ENCODE measurements at regions not wholly inside any gene's neighbourhood (a gene's known extent, or its start where the extent isn't known, plus 50 kb on each side); places are given as distances from the start of the nearest gene placed in this dataset.

- ATAC-seq: no peak
- H3K9me3 Mint-ChIP-seq: no peaks in the 10 kb centered on the region
- no peak overlapping the region for H3K4me3 Mint-ChIP-seq
- H3K27ac Mint-ChIP-seq: no peak overlapping the region
- no peaks in the 10 kb centered on the region for H3K27me3 Mint-ChIP-seq
- DNase-seq: no peak
- H3K4me1 Mint-ChIP-seq: no peaks in the 10 kb centered on the region
- no peaks in the 10 kb centered on the region for H3K36me3 Mint-ChIP-seq (ENCODE audit: low read depth)
Measured at GRCh38 chr19:31119951-31120690, 229.1 kb downstream of the TSHZ3 start.

- Mint-ChIP-seq H3K36me3 (ENCODE audit: low read depth) (no peaks in the 10 kb centered on the region), H3K27ac (no peak overlapping the region), H3K9me3 (no peaks in the 10 kb centered on the region), H3K27me3 (no peaks in the 10 kb centered on the region), H3K4me3 (no peak overlapping the region), H3K4me1 (no peaks in the 10 kb centered on the region)
- no peak for DNase-seq
- ATAC-seq: no peak
Measured at GRCh38 chr19:31118986-31119385, 230.2 kb downstream of the TSHZ3 start.

DNA sequence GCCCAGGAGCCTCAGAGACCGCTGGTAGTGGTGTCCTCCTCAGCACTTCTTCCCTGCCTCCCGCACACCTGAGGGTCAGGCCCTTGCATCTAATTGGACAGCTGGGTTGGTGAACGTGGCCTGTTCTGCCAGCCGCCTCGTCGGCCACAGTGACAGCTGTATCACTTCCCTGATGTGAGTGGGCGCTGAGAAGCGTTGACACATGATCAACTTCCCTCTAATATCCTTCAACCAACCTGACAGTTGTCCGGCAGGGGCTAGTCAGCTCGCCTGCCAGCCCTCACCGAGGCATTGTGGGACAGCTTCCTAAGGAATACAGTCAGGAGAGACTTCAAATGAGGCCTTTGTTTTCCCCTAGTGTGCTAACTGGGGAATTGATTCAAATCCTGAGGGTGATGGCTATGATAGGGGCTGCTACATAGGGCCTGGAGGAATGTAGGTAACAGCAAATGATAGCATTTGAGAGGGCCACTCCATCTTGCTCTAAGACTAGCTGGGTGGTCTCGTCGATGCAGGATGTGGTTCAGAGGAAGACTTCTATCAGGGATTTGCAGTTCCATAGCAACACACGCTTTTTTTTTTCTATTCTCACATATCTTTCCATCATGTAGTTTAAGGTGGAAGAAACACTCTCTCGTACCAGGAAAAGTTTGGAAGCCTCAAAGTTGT lies 230.8 kb downstream of the TSHZ3 start:
- Mint-ChIP-seq H3K27me3 (no peaks in the 10 kb centered on the region), H3K4me1 (no peaks in the 10 kb centered on the region), H3K4me3 (no peak overlapping the region), H3K9me3 (no peaks in the 10 kb centered on the region), H3K27ac (no peak overlapping the region), H3K36me3 (ENCODE audit: low read depth) (no peaks in the 10 kb centered on the region)
- no peak for ATAC-seq
- no peak for DNase-seq

- Mint-ChIP-seq H3K27ac (no peak overlapping the region), H3K27me3 (peaks cover 4% of the 10 kb centered on the region), H3K9me3 (no peaks in the 10 kb centered on the region), H3K4me1 (peaks cover 4% of the 10 kb centered on the region), H3K4me3 (no peak overlapping the region), H3K36me3 (ENCODE audit: low read depth) (no peaks in the 10 kb centered on the region)
- DNase-seq (no peak), ATAC-seq (no peak)
Measured at GRCh38 chr19:31114585-31114984, 234.7 kb downstream of the TSHZ3 start.

DNA sequence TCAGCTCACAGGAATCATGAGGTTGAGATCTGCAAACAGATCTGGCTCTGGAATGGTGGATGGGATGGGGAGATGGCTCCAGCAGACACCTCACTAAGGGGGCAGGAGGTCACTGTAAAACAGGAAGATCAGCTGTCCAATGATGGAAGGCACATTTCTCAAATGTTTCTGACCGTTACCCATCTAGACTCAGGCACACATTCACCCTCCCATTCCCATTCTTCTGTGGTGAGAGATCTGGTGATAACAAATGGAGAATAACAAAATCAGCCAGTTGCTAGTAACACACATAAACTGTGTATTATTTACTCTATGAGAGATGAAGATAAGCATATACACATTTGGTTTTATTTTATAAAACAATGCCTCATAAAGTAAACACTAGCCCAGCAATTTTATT lies 235.9 kb downstream of the TSHZ3 start:
- Mint-ChIP-seq H3K36me3 (ENCODE audit: low read depth) (no peaks in the 10 kb centered on the region), H3K27ac (no peak overlapping the region), H3K4me3 (no peak overlapping the region), H3K9me3 (no peaks in the 10 kb centered on the region), H3K27me3 (peaks cover 4% of the 10 kb centered on the region), H3K4me1 (peaks cover 10% of the 10 kb centered on the region)
- DNase-seq (no peak), ATAC-seq (no peak)

DNA sequence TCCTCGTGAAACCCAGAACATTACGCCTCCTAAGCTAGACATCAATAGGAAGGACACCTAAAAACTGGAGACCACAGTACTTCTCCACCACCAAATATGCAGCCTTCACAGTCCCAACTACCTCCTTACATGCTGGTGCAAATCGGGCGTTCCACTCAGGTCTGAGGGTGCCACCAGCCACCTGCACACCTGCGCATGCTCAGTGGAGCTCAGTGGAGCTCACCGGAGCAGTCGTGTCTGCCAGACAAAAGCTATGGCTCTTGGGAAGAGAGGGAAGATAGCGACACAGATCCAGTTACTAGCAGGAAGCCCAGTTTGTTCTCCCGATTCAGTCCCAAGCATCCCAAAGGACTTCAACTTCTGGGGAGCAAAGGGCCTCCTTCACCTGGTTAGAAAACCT lies 237.1 kb downstream of the TSHZ3 start:
- Mint-ChIP-seq H3K27me3 (peaks cover 6% of the 10 kb centered on the region), H3K36me3 (ENCODE audit: low read depth) (no peaks in the 10 kb centered on the region), H3K9me3 (no peaks in the 10 kb centered on the region), H3K4me1 (peaks cover 10% of the 10 kb centered on the region), H3K27ac (no peak overlapping the region), H3K4me3 (no peak overlapping the region)
- ATAC-seq (no peak), DNase-seq (no peak)

GRCh38 chr19:31111741-31112140 lies 237.5 kb downstream of the TSHZ3 start:
- ATAC-seq (no peak), DNase-seq (no peak)
- Mint-ChIP-seq H3K36me3 (ENCODE audit: low read depth) (no peaks in the 10 kb centered on the region), H3K9me3 (no peaks in the 10 kb centered on the region), H3K4me3 (no peak overlapping the region), H3K27ac (no peak overlapping the region), H3K4me1 (peaks cover 10% of the 10 kb centered on the region), H3K27me3 (peaks cover 6% of the 10 kb centered on the region)

DNA sequence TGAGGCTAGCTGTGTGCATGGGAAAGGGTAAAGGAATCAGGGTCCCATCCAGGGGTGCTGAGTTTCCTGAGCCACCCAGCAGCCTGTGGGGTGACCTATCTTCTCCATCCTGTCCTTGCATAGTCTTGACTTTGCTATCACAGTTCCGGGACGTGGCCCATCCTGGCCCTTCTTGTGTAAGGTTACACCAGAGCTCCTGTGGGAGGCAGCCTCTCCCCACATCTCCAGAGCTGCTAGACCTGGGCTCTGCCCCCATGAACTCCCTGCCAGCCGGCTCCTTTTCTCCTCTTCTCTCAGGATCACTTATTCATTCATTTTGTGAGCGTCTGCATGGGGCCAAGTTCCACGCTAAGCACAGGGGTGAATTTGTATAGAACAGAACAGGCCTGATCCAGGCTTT lies 238.9 kb downstream of the TSHZ3 start:
- no peak overlapping the region for H3K27ac Mint-ChIP-seq
- H3K9me3 Mint-ChIP-seq: no peaks in the 10 kb centered on the region
- H3K36me3 Mint-ChIP-seq (ENCODE audit: low read depth): no peaks in the 10 kb centered on the region
- peaks cover 10% of the 10 kb centered on the region for H3K4me1 Mint-ChIP-seq
- no peak overlapping the region for H3K4me3 Mint-ChIP-seq
- peak; percentile 6 for DNase-seq
- peaks cover 6% of the 10 kb centered on the region for H3K27me3 Mint-ChIP-seq
- ATAC-seq: no peak

- DNase-seq: no peak
- Mint-ChIP-seq H3K27ac (no peak overlapping the region), H3K36me3 (ENCODE audit: low read depth) (no peaks in the 10 kb centered on the region), H3K9me3 (no peaks in the 10 kb centered on the region), H3K4me1 (peaks cover 10% of the 10 kb centered on the region), H3K4me3 (no peak overlapping the region), H3K27me3 (peaks cover 6% of the 10 kb centered on the region)
- ATAC-seq: no peak
Measured at GRCh38 chr19:31109636-31110035, 239.6 kb downstream of the TSHZ3 start.

DNA sequence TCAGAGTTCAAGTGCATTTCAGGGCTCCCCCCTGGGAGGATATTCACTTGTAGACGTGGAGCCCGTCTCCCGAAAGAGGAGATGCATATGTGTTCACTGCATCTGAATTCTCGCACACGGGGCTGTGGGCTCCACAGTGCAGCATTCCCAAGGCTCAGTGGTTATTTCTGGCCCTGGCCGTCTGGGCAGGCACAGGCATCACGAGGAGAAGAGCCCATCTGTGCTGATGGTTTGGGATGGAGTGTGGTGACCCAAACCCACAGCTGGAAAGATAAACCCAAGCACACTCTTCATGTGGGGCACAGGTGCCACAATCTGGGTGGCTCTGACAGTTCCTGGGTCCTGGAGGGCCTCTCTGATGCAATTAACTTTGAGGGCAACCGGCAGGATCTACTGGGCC lies 242.1 kb downstream of the TSHZ3 start:
- ATAC-seq (no peak), DNase-seq (no peak)
- H3K27me3 Mint-ChIP-seq: peaks cover 4% of the 10 kb centered on the region
- no peaks in the 10 kb centered on the region for H3K9me3 Mint-ChIP-seq
- H3K36me3 Mint-ChIP-seq (ENCODE audit: low read depth): no peaks in the 10 kb centered on the region
- H3K27ac Mint-ChIP-seq: no peak overlapping the region
- peaks cover 10% of the 10 kb centered on the region for H3K4me1 Mint-ChIP-seq
- no peak overlapping the region for H3K4me3 Mint-ChIP-seq

GRCh38 chr19:31105761-31106160 lies 243.5 kb downstream of the TSHZ3 start:
- Mint-ChIP-seq H3K27ac (no peak overlapping the region), H3K4me3 (no peak overlapping the region), H3K27me3 (peaks cover 6% of the 10 kb centered on the region), H3K4me1 (peaks cover 10% of the 10 kb centered on the region), H3K36me3 (ENCODE audit: low read depth) (no peaks in the 10 kb centered on the region), H3K9me3 (no peaks in the 10 kb centered on the region)
- no peak for ATAC-seq
- no peak for DNase-seq

- Mint-ChIP-seq H3K4me1 (peaks cover 5% of the 10 kb centered on the region), H3K27me3 (peaks cover 6% of the 10 kb centered on the region), H3K36me3 (ENCODE audit: low read depth) (no peaks in the 10 kb centered on the region), H3K9me3 (no peaks in the 10 kb centered on the region), H3K4me3 (no peak overlapping the region), H3K27ac (no peak overlapping the region)
- DNase-seq: no peak
- ATAC-seq: no peak
Measured at GRCh38 chr19:31104451-31104850, 244.8 kb downstream of the TSHZ3 start.

DNA sequence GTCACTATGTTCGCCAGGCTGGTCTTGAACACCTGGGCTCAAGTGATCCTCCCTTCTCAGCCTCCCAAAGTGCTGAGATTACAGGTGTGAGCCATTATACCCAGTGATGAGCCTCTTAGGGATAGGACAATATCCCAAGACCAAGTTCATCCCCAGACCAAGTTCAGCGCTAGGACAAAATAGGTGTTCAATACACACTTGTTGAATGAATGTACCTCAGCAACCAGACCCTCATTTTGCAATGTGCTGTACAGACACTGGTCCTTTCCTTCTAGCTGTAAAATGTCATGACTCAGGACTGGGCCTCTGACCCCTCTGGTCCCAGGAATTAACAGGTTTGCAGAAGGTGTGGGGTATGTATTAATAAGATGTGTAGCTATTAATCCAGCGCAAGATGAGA lies 246.0 kb downstream of the TSHZ3 start:
- Mint-ChIP-seq H3K27me3 (peaks cover 6% of the 10 kb centered on the region), H3K4me1 (no peaks in the 10 kb centered on the region), H3K9me3 (no peaks in the 10 kb centered on the region), H3K36me3 (ENCODE audit: low read depth) (no peaks in the 10 kb centered on the region), H3K4me3 (no peak overlapping the region), H3K27ac (no peak overlapping the region)
- DNase-seq (no peak), ATAC-seq (no peak)

DNA sequence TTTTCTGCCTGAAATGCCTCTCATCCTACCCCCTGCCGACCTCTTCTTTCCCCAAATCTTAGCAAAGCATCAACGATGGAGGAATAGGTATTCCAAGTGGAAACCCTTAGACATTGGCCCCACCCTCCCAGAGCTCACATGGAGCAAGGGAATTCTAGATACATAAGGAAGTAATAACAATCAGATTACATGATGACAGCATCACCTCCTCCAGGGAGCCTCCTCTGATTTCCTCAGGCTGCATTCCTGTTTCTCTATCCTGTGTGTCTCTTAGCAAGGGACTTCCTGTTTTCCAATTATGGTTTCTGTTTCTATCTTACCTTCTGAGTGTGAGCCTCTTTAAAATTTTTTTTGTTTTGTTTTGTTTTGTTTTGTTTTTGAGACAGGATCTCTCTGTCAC lies 246.6 kb downstream of the TSHZ3 start:
- Mint-ChIP-seq H3K27me3 (peaks cover 4% of the 10 kb centered on the region), H3K27ac (no peak overlapping the region)
- ATAC-seq: no peak

GRCh38 chr19:31100981-31101380 lies 248.3 kb downstream of the TSHZ3 start:
- no peaks in the 10 kb centered on the region for H3K36me3 Mint-ChIP-seq (ENCODE audit: low read depth)
- no peak overlapping the region for H3K4me3 Mint-ChIP-seq
- no peaks in the 10 kb centered on the region for H3K9me3 Mint-ChIP-seq
- DNase-seq (no peak), ATAC-seq (no peak)
- H3K27ac Mint-ChIP-seq: no peak overlapping the region
- peaks cover 4% of the 10 kb centered on the region for H3K27me3 Mint-ChIP-seq
- H3K4me1 Mint-ChIP-seq: no peaks in the 10 kb centered on the region

More for the DNA sequence above, 246.6 kb downstream of the TSHZ3 start:
- H3K9me3 Mint-ChIP-seq: no peaks in the 10 kb centered on the region
- no peaks in the 10 kb centered on the region for H3K36me3 Mint-ChIP-seq (ENCODE audit: low read depth)
- DNase-seq: no peak
- no peak overlapping the region for H3K4me3 Mint-ChIP-seq
- no peaks in the 10 kb centered on the region for H3K4me1 Mint-ChIP-seq
